Adrenal gland (tissue), 5 donors: ENCODE measurements at regions not wholly inside any gene's neighbourhood (a gene's known extent, or its start where the extent isn't known, plus 50 kb on each side); places are given as distances from the start of the nearest gene placed in this dataset.

Source experiments
- CTCF ChIP-seq, 6 experiments: fragments of 450-650 bp in 4 of 6; fragments of 200-600 bp in 2 of 6; sonication (generic) in 1 of 6; IDR thresholded peaks; 1 replicate in 5 of 6; 2 replicates in 1 of 6; pipeline versions ENCODE4 v1.5.1 to v1.8.0; 2016 to 2021; ENCODE audit warnings: antibody characterized with exemption in 6 of 6, mild to moderate bottlenecking in 2 of 6, moderate library complexity in 1 of 6
- POLR2A ChIP-seq, 2 donors: fragments of 450-650 bp; IDR thresholded peaks; one replicate each; pipeline ENCODE4 v1.6.1; 2017; ENCODE audit warnings: antibody characterized with exemption in 2 of 2, mild to moderate bottlenecking in 2 of 2, moderate library complexity in 1 of 2
- donor health status: DM: no; HTN: no; CAD: no.

- no peak for TF ChIP-seq CTCF (IDR thresholded peaks at IDR 0.05)
- TF ChIP-seq POLR2A (IDR thresholded peaks at IDR 0.05): no peak
Observed at GRCh38 chr5:155807884-155808576, 518.9 kb upstream of the SGCD start.
